Stimulated activated CD8-positive, alpha-beta memory T cell treated with anti-CD3 and anti-CD28 coated beads, Interleukin-2, amount 100 ng/mL, for 1 hour (primary cell): ENCODE measurements at regions not wholly inside any gene's neighbourhood (a gene's known extent, or its start where the extent isn't known, plus 50 kb on each side); places are given as distances from the start of the nearest gene placed in this dataset.

Experiments used
- DNase-seq, 2 donors: peaks; one replicate each; pipeline ENCODE4 v3.0.0-alpha.2; 2020; ENCODE audit warnings: low read depth in 2 of 2

GRCh38 chr6:144335311-144335861 is 50.3 kb downstream of the UTRN start:
- no peak for DNase-seq

- DNase-seq, result no peak
Measured at GRCh38 chr6:144335914-144336313, 50.8 kb downstream of the UTRN start.

GRCh38 chr6:144336900-144337299 is 51.8 kb downstream of the UTRN start:
- DNase-seq, result no peak

GRCh38 chr6:144338474-144338873 is 53.3 kb downstream of the UTRN start:
- no peak for DNase-seq

GRCh38 chr6:144338951-144339700 is 54.0 kb downstream of the UTRN start:
- no peak for DNase-seq

- DNase-seq, result no peak
Measured at GRCh38 chr6:144339859-144340452, 54.8 kb downstream of the UTRN start.

- DNase-seq, result no peak
Measured at GRCh38 chr6:144340541-144341371, 55.6 kb downstream of the UTRN start.

- no peak for DNase-seq
Measured at GRCh38 chr6:144341831-144342527, 56.8 kb downstream of the UTRN start.

- no peak for DNase-seq
Measured at GRCh38 chr6:144343701-144344428, 58.7 kb downstream of the UTRN start.

GRCh38 chr6:144344646-144345045 is 59.5 kb downstream of the UTRN start:
- no peak for DNase-seq

GRCh38 chr6:144345451-144345850 is 60.3 kb downstream of the UTRN start:
- no peak for DNase-seq

- no peak for DNase-seq
Measured at GRCh38 chr6:144346719-144347447, 61.7 kb downstream of the UTRN start.

- DNase-seq, result no peak
Measured at GRCh38 chr6:144347448-144347759, 62.3 kb downstream of the UTRN start.

GRCh38 chr6:144347933-144348332 is 62.8 kb downstream of the UTRN start:
- no peak for DNase-seq

GRCh38 chr6:144349690-144350527 is 64.8 kb downstream of the UTRN start:
- no peak for DNase-seq

- no peak for DNase-seq
Measured at GRCh38 chr6:144350528-144350880, 65.4 kb downstream of the UTRN start.

GRCh38 chr6:144351379-144352127 is 66.4 kb downstream of the UTRN start:
- no peak for DNase-seq

GRCh38 chr6:144352331-144352730 is 67.2 kb downstream of the UTRN start:
- DNase-seq, result no peak

- DNase-seq, result no peak
Measured at GRCh38 chr6:144353871-144354314, 68.8 kb downstream of the UTRN start.
